GM23338 (cell line): ENCODE measurements at regions not wholly inside any gene's neighbourhood (a gene's known extent, or its start where the extent isn't known, plus 50 kb on each side); places are given as distances from the start of the nearest gene placed in this dataset.

Source experiments
- ATAC-seq: fragments of 200-7000 bp; cut with Tn5 transposase; 3 replicates; pipeline ENCODE4 v1.9.1; 2020
- DNase-seq: peaks from one replicate; pipeline ENCODE4 v3.0.0-alpha.2; 2015; ENCODE audit warnings: low spot score
- H2AFZ ChIP-seq: fragments of 200-600 bp; sonication (generic); 2 replicates; pipeline ENCODE4 v1.8.0; 2016; ENCODE audit warnings: antibody characterized with exemption, mild to moderate bottlenecking, moderate library complexity
- H3F3A ChIP-seq: fragments of 200-600 bp; sonication (generic); replicated peaks from 2 replicates; pipeline ENCODE4 v1.8.0; 2017; ENCODE audit warnings: antibody characterized with exemption, mixed run types, low read depth
- H3K27ac ChIP-seq: fragments of 200-600 bp; sonication (generic); 2 replicates; pipeline ENCODE4 v1.6.1; 2016; ENCODE audit warnings: low read depth
- H3K27me3 ChIP-seq: fragments of 200-600 bp; sonication (generic); 2 replicates; pipeline ENCODE4 v1.8.0; 2016; ENCODE audit warnings: mild to moderate bottlenecking, mixed run types, moderate library complexity; ENCODE audit not compliant: insufficient read depth
- H3K36me3 ChIP-seq: fragments of 200-600 bp; sonication (generic); 2 replicates; pipeline ENCODE4 v1.8.0; 2016; ENCODE audit warnings: mild to moderate bottlenecking; ENCODE audit not compliant: insufficient read depth
- H3K4me1 ChIP-seq: fragments of 200-600 bp; sonication (generic); 2 replicates; pipeline ENCODE4 v1.8.0; 2016; ENCODE audit warnings: mild to moderate bottlenecking, moderate library complexity; ENCODE audit not compliant: insufficient read depth
- H3K4me2 ChIP-seq: fragments of 200-600 bp; sonication (generic); 2 replicates; pipeline ENCODE4 v1.7.1; 2017; ENCODE audit warnings: mixed run types
- H3K4me3 ChIP-seq: fragments of 200-600 bp; sonication (generic); 2 replicates; pipeline ENCODE4 v1.6.1; 2016; ENCODE audit warnings: mixed run types
- H3K79me2 ChIP-seq: fragments of 200-600 bp; sonication (generic); replicated peaks from 2 replicates; pipeline ENCODE4 v1.8.0; 2017; ENCODE audit warnings: mild to moderate bottlenecking; ENCODE audit not compliant: insufficient read depth
- H3K9me2 ChIP-seq: fragments of 200-600 bp; sonication (generic); 2 replicates; pipeline ENCODE4 v1.8.0; 2017; ENCODE audit not compliant: insufficient read depth
- H4K20me1 ChIP-seq: fragments of 200-600 bp; sonication (generic); replicated peaks from 2 replicates; pipeline ENCODE4 v1.8.0; 2017; ENCODE audit warnings: mild to moderate bottlenecking; ENCODE audit not compliant: insufficient read depth
- H3K27ac Mint-ChIP-seq: 2 replicates; pipeline ENCODE4 v1.8.0; 2020; ENCODE audit warnings: inconsistent platforms, mild to moderate bottlenecking, moderate library complexity, mixed read lengths
- H3K27me3 Mint-ChIP-seq: 3 replicates; pipeline ENCODE4 v1.8.0; 2022; ENCODE audit warnings: low read depth, mild to moderate bottlenecking, moderate library complexity, mixed read lengths, inconsistent platforms; ENCODE audit not compliant: insufficient read depth, poor library complexity
- H3K36me3 Mint-ChIP-seq: 3 replicates; pipeline ENCODE4 v1.8.0; 2021; ENCODE audit warnings: low read depth, mild to moderate bottlenecking, inconsistent platforms, moderate library complexity, mixed read lengths
- H3K4me1 Mint-ChIP-seq: 3 replicates; pipeline ENCODE4 v1.8.0; 2020; ENCODE audit warnings: mild to moderate bottlenecking, inconsistent platforms, mixed read lengths
- H3K4me3 Mint-ChIP-seq: 3 replicates; pipeline ENCODE4 v1.8.0; 2021; ENCODE audit warnings: moderate library complexity, mild to moderate bottlenecking, inconsistent platforms, mixed read lengths
- H3K9me3 Mint-ChIP-seq: 3 replicates; pipeline ENCODE4 v1.8.0; 2020; ENCODE audit warnings: moderate library complexity, mild to moderate bottlenecking, inconsistent platforms, mixed read lengths
- CREB1 ChIP-seq: fragments of 250-450 bp; sonication (Bioruptor Pico); IDR thresholded peaks from 2 replicates; pipeline ENCODE4 v1.5.0; 2020; ENCODE audit warnings: low read depth, mild to moderate bottlenecking, moderate library complexity
- EZH2 ChIP-seq: fragments of 200-600 bp; sonication (generic); IDR thresholded peaks from one replicate; pipeline ENCODE4 v1.8.0; 2017; ENCODE audit warnings: antibody characterized with exemption, mild to moderate bottlenecking, low read depth; ENCODE audit not compliant: unreplicated experiment
- EZH2phosphoT487 ChIP-seq: fragments of 200-600 bp; sonication (generic); IDR thresholded peaks from one replicate; pipeline ENCODE4 v1.8.1; 2018; ENCODE audit warnings: antibody characterized with exemption; ENCODE audit not compliant: unreplicated experiment
- NANOG ChIP-seq: IDR thresholded peaks from 2 replicates; pipeline ENCODE4 v1.6.1; 2016; ENCODE audit warnings: antibody characterized with exemption, borderline replicate concordance
- POLR2AphosphoS5 ChIP-seq: IDR thresholded peaks from 2 replicates; pipeline ENCODE4 v1.6.1; 2016; ENCODE audit warnings: antibody characterized with exemption, low read depth
- STAT1 ChIP-seq: IDR thresholded peaks from one replicate; pipeline ENCODE4 v1.6.1; 2016; ENCODE audit warnings: antibody characterized with exemption; ENCODE audit not compliant: unreplicated experiment
- ZNF114 ChIP-seq: fragments of 250-450 bp; sonication (Bioruptor Pico); IDR thresholded peaks from 2 replicates; pipeline ENCODE4 v1.5.0; 2020; ENCODE audit warnings: mild to moderate bottlenecking, moderate library complexity
- ZNF331 ChIP-seq: fragments of 250-450 bp; sonication (Bioruptor Pico); IDR thresholded peaks from 2 replicates; pipeline ENCODE4 v1.5.0; 2020; ENCODE audit warnings: low read depth, mild to moderate bottlenecking, moderate library complexity
- TF ChIP-seq, protein P1 (sequence below): fragments of 250-450 bp; sonication (Bioruptor Pico); IDR thresholded peaks from 2 replicates; pipeline ENCODE4 v1.5.0; 2020; ENCODE audit warnings: mild to moderate bottlenecking, moderate library complexity
- TF ChIP-seq, protein P2 (sequence below), 2 experiments: fragments of 200-600 bp in 1 of 2; sonication (generic) in 1 of 2; conservative IDR thresholded peaks; 2 replicates each; pipeline versions ENCODE4 v1.5.1 to v1.6.1; 2016 to 2017; ENCODE audit warnings: antibody characterized with exemption in 2 of 2, low read depth in 2 of 2, mild to moderate bottlenecking in 2 of 2, moderate library complexity in 1 of 2
- TF ChIP-seq, protein P3 (sequence below): IDR thresholded peaks from 2 replicates; pipeline ENCODE4 v1.6.1; 2016; ENCODE audit warnings: antibody characterized with exemption

DNA sequence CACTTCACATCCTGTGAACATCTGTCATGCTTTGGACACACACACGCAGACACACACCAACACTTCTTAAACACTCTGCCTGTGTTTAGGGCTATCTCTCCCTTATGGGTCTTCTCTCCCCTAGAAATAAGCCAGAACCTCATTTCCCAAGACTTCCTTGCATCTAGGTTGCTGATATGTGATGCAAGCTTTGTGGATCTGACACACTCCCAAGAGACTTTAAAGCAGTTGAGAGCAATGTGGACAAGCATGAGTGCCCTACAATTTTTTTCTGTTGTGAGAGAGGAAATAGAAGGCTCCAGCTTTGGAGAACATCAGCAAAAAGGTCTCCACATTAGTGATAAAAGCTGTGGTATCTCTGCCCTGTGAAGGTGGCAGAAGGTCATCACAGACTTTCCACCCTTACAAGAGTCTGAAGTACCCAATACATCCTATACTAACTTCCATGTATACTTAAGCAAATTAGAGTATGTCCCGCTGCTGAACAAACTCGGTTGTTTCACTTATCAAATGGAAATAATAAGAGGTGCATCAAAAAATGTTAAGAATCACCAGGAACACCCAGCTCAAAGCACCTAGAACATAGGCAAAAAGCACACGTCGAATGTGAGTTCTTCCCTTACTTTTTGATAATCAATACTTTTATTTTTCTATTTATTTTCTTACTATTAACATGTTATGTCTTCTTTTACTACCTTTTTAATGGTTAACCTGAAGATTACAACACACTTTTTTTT, 267.6 kb downstream of the SETD4 start (continued):
- TF ChIP-seq ZNF331 (CRISPR knock-in tag) = no peak
- TF ChIP-seq, protein P1, sequence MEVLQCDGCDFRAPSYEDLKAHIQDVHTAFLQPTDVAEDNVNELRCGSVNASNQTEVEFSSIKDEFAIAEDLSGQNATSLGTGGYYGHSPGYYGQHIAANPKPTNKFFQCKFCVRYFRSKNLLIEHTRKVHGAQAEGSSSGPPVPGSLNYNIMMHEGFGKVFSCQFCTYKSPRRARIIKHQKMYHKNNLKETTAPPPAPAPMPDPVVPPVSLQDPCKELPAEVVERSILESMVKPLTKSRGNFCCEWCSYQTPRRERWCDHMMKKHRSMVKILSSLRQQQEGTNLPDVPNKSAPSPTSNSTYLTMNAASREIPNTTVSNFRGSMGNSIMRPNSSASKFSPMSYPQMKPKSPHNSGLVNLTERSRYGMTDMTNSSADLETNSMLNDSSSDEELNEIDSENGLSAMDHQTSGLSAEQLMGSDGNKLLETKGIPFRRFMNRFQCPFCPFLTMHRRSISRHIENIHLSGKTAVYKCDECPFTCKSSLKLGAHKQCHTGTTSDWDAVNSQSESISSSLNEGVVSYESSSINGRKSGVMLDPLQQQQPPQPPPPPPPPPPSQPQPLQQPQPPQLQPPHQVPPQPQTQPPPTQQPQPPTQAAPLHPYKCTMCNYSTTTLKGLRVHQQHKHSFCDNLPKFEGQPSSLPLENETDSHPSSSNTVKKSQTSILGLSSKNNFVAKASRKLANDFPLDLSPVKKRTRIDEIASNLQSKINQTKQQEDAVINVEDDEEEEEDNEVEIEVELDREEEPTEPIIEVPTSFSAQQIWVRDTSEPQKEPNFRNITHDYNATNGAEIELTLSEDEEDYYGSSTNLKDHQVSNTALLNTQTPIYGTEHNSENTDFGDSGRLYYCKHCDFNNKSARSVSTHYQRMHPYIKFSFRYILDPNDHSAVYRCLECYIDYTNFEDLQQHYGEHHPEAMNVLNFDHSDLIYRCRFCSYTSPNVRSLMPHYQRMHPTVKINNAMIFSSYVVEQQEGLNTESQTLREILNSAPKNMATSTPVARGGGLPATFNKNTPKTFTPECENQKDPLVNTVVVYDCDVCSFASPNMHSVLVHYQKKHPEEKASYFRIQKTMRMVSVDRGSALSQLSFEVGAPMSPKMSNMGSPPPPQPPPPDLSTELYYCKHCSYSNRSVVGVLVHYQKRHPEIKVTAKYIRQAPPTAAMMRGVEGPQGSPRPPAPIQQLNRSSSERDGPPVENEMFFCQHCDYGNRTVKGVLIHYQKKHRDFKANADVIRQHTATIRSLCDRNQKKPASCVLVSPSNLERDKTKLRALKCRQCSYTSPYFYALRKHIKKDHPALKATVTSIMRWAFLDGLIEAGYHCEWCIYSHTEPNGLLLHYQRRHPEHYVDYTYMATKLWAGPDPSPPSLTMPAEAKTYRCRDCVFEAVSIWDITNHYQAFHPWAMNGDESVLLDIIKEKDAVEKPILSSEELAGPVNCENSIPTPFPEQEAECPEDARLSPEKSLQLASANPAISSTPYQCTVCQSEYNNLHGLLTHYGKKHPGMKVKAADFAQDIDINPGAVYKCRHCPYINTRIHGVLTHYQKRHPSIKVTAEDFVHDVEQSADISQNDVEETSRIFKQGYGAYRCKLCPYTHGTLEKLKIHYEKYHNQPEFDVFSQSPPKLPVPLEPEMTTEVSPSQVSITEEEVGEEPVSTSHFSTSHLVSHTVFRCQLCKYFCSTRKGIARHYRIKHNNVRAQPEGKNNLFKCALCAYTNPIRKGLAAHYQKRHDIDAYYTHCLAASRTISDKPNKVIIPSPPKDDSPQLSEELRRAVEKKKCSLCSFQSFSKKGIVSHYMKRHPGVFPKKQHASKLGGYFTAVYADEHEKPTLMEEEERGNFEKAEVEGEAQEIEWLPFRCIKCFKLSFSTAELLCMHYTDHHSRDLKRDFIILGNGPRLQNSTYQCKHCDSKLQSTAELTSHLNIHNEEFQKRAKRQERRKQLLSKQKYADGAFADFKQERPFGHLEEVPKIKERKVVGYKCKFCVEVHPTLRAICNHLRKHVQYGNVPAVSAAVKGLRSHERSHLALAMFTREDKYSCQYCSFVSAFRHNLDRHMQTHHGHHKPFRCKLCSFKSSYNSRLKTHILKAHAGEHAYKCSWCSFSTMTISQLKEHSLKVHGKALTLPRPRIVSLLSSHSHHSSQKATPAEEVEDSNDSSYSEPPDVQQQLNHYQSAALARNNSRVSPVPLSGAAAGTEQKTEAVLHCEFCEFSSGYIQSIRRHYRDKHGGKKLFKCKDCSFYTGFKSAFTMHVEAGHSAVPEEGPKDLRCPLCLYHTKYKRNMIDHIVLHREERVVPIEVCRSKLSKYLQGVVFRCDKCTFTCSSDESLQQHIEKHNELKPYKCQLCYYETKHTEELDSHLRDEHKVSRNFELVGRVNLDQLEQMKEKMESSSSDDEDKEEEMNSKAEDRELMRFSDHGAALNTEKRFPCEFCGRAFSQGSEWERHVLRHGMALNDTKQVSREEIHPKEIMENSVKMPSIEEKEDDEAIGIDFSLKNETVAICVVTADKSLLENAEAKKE = no peak
- no peak for TF ChIP-seq EZH2
- no peak for TF ChIP-seq CREB1 (CRISPR knock-in tag)
- TF ChIP-seq STAT1 = no peak
- no peak for TF ChIP-seq EZH2phosphoT487

DNA sequence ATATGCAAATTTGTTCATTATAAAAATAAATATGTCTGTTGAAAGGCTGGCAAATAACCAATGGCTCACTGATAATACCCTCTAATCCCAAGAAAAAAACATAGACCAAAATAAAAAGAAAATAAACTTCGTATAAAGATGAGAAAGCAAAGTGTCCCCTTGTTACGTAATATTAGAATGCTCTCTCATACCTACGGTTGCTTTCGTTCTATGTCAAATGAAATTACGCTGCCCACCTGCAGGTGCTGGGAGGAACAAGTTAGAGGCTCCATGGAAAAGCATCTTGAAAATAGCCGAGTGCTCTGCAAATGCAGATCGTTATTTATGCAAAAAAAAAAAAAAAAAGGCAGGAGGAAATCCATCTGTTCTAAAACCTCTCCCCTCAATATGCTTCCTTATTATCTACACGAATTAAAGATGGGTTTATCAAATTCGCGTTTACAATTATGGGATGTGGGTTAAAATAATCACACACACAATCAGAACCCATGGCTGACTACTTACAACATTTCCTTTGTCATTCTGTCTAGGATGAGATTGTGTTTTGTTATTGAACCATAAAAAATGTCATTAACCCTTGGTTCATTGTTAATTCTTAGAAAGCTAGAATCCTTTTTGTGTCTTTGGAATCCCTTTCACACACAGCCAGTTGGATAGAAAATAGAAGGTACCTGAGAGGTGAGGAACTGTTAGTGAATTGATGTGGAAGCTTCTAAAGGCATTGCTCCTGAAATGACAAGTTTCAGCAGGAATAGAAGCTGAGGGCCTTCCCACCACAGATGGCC, 268.6 kb downstream of the SETD4 start:
- no peaks in the 10 kb centered on the region for H3K36me3 Mint-ChIP-seq
- no peak for DNase-seq
- H3K36me3 ChIP-seq = no peaks in the 10 kb centered on the region
- no peak overlapping the region for H3K4me3 ChIP-seq
- no peak overlapping the region for H3K27ac Mint-ChIP-seq
- no peaks in the 10 kb centered on the region for H4K20me1 ChIP-seq
- no peaks in the 10 kb centered on the region for H3K27me3 Mint-ChIP-seq
- H3K4me1 Mint-ChIP-seq = no peaks in the 10 kb centered on the region
- H3K79me2 ChIP-seq = no peaks in the 10 kb centered on the region
- H3K4me2 ChIP-seq = no peak overlapping the region
- no peaks in the 10 kb centered on the region for H3F3A ChIP-seq
- no peaks in the 10 kb centered on the region; the same call in 1 of the 2 replicates for H3K9me2 ChIP-seq
- no peaks in the 10 kb centered on the region for H3K27me3 ChIP-seq
- H2AFZ ChIP-seq = no peak overlapping the region
- peaks cover 4% of the 10 kb centered on the region; the same call in 1 of the 3 replicates for H3K9me3 Mint-ChIP-seq
- H3K27ac ChIP-seq = no peak overlapping the region
- no peak overlapping the region for H3K4me3 Mint-ChIP-seq
- H3K4me1 ChIP-seq = no peaks in the 10 kb centered on the region
- ATAC-seq = no peak
- TF ChIP-seq, protein P2, sequence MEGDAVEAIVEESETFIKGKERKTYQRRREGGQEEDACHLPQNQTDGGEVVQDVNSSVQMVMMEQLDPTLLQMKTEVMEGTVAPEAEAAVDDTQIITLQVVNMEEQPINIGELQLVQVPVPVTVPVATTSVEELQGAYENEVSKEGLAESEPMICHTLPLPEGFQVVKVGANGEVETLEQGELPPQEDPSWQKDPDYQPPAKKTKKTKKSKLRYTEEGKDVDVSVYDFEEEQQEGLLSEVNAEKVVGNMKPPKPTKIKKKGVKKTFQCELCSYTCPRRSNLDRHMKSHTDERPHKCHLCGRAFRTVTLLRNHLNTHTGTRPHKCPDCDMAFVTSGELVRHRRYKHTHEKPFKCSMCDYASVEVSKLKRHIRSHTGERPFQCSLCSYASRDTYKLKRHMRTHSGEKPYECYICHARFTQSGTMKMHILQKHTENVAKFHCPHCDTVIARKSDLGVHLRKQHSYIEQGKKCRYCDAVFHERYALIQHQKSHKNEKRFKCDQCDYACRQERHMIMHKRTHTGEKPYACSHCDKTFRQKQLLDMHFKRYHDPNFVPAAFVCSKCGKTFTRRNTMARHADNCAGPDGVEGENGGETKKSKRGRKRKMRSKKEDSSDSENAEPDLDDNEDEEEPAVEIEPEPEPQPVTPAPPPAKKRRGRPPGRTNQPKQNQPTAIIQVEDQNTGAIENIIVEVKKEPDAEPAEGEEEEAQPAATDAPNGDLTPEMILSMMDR (conservative IDR thresholded peaks at IDR 0.05; ENCODE audit: low read depth in 2 of 2) = no peak
- TF ChIP-seq STAT1 = no peak
- TF ChIP-seq CREB1 (CRISPR knock-in tag) = no peak
- TF ChIP-seq POLR2AphosphoS5 = no peak
- no peak for TF ChIP-seq ZNF114 (CRISPR knock-in tag)
- TF ChIP-seq, protein P3, sequence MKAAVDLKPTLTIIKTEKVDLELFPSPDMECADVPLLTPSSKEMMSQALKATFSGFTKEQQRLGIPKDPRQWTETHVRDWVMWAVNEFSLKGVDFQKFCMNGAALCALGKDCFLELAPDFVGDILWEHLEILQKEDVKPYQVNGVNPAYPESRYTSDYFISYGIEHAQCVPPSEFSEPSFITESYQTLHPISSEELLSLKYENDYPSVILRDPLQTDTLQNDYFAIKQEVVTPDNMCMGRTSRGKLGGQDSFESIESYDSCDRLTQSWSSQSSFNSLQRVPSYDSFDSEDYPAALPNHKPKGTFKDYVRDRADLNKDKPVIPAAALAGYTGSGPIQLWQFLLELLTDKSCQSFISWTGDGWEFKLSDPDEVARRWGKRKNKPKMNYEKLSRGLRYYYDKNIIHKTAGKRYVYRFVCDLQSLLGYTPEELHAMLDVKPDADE = no peak
- TF ChIP-seq ZNF331 (CRISPR knock-in tag) = no peak
- TF ChIP-seq NANOG = no peak
- TF ChIP-seq EZH2phosphoT487 = no peak
